ENCODE measurements at regions not wholly inside any gene's neighbourhood (a gene's known extent, or its start where the extent isn't known, plus 50 kb on each side); places are given as distances from the start of the nearest gene placed in this dataset.

- H3K4me1 Mint-ChIP-seq (ENCODE audit: low read depth) = peaks cover 6% of the 10 kb centered on the region
- intact Hi-C loops (cut with micrococcal nuclease) = no loop called here
- peaks cover 29% of the 10 kb centered on the region for H3K27me3 Mint-ChIP-seq (ENCODE audit: low read depth)
- no peak for DNase-seq (ENCODE audit: low spot score)
- no peak overlapping the region for H3K27ac Mint-ChIP-seq
- no peaks in the 10 kb centered on the region for H3K9me3 Mint-ChIP-seq
- no peaks in the 10 kb centered on the region for H3K36me3 Mint-ChIP-seq (ENCODE audit: low read depth)
- no peak overlapping the region for H3K4me3 Mint-ChIP-seq (ENCODE audit: low read depth)
Measured at GRCh38 chr2:199680482-199680881, 170.5 kb downstream of the FTCDNL1 start.

GRCh38 chr2:199679883-199680282 lies 171.1 kb downstream of the FTCDNL1 start:
- no peak overlapping the region for H3K4me3 Mint-ChIP-seq (ENCODE audit: low read depth)

GRCh38 chr2:199677881-199678280 lies 173.1 kb downstream of the FTCDNL1 start:
- intact Hi-C loops (cut with micrococcal nuclease) = no loop called here
- no peaks in the 10 kb centered on the region for H3K9me3 Mint-ChIP-seq
- no peaks in the 10 kb centered on the region for H3K36me3 Mint-ChIP-seq (ENCODE audit: low read depth)
- no peak for DNase-seq (ENCODE audit: low spot score)
- peaks cover 26% of the 10 kb centered on the region for H3K27me3 Mint-ChIP-seq (ENCODE audit: low read depth)
- H3K27ac Mint-ChIP-seq = no peak overlapping the region
- H3K4me1 Mint-ChIP-seq (ENCODE audit: low read depth) = no peaks in the 10 kb centered on the region
- no peak overlapping the region for H3K4me3 Mint-ChIP-seq (ENCODE audit: low read depth)

More at GRCh38 chr2:199679883-199680282, 171.1 kb downstream of the FTCDNL1 start:
- Mint-ChIP-seq H3K27me3 (ENCODE audit: low read depth) (peaks cover 29% of the 10 kb centered on the region), H3K36me3 (ENCODE audit: low read depth) (no peaks in the 10 kb centered on the region), H3K27ac (no peak overlapping the region), H3K9me3 (no peaks in the 10 kb centered on the region), H3K4me1 (ENCODE audit: low read depth) (peaks cover 2% of the 10 kb centered on the region)
- no peak for DNase-seq (ENCODE audit: low spot score)
- intact Hi-C loops (cut with micrococcal nuclease) = no loop called here

- DNase-seq (ENCODE audit: low spot score) = no peak
- intact Hi-C loops (cut with micrococcal nuclease) = no loop called here
- Mint-ChIP-seq H3K36me3 (ENCODE audit: low read depth) (no peaks in the 10 kb centered on the region), H3K9me3 (no peaks in the 10 kb centered on the region), H3K4me1 (ENCODE audit: low read depth) (no peaks in the 10 kb centered on the region), H3K27me3 (ENCODE audit: low read depth) (peaks cover 13% of the 10 kb centered on the region), H3K4me3 (ENCODE audit: low read depth) (no peak overlapping the region), H3K27ac (no peak overlapping the region)
Measured at GRCh38 chr2:199668645-199669044, 182.3 kb downstream of the FTCDNL1 start.

- H3K36me3 Mint-ChIP-seq (ENCODE audit: low read depth) = no peaks in the 10 kb centered on the region
- no peak overlapping the region for H3K27ac Mint-ChIP-seq
- H3K9me3 Mint-ChIP-seq = no peaks in the 10 kb centered on the region
- H3K4me1 Mint-ChIP-seq (ENCODE audit: low read depth) = peaks cover 3% of the 10 kb centered on the region
- no peak overlapping the region for H3K4me3 Mint-ChIP-seq (ENCODE audit: low read depth)
- H3K27me3 Mint-ChIP-seq (ENCODE audit: low read depth) = peaks cover 8% of the 10 kb centered on the region
- intact Hi-C loops (cut with micrococcal nuclease) = no loop called here
- DNase-seq (ENCODE audit: low spot score) = no peak
Measured at GRCh38 chr2:199663157-199663556, 187.8 kb downstream of the FTCDNL1 start.

GRCh38 chr2:199662255-199662654 lies 188.7 kb downstream of the FTCDNL1 start:
- intact Hi-C loops (cut with micrococcal nuclease) = no loop called here
- peaks cover 2% of the 10 kb centered on the region for H3K36me3 Mint-ChIP-seq (ENCODE audit: low read depth)

GRCh38 chr2:199660167-199660566 lies 190.8 kb downstream of the FTCDNL1 start:
- peaks cover 2% of the 10 kb centered on the region for H3K36me3 Mint-ChIP-seq (ENCODE audit: low read depth)
- no peak for DNase-seq (ENCODE audit: low spot score)
- no peak overlapping the region for H3K27ac Mint-ChIP-seq
- peaks cover 23% of the 10 kb centered on the region for H3K27me3 Mint-ChIP-seq (ENCODE audit: low read depth)
- H3K4me1 Mint-ChIP-seq (ENCODE audit: low read depth) = peaks cover 7% of the 10 kb centered on the region
- no peak overlapping the region for H3K4me3 Mint-ChIP-seq (ENCODE audit: low read depth)
- peaks cover 10% of the 10 kb centered on the region for H3K9me3 Mint-ChIP-seq
- intact Hi-C loops (cut with micrococcal nuclease) = no loop called here

More at GRCh38 chr2:199662255-199662654, 188.7 kb downstream of the FTCDNL1 start:
- peaks cover 7% of the 10 kb centered on the region for H3K4me1 Mint-ChIP-seq (ENCODE audit: low read depth)
- DNase-seq (ENCODE audit: low spot score) = no peak
- peaks cover 13% of the 10 kb centered on the region for H3K27me3 Mint-ChIP-seq (ENCODE audit: low read depth)
- H3K9me3 Mint-ChIP-seq = peaks cover 6% of the 10 kb centered on the region
- no peak overlapping the region for H3K27ac Mint-ChIP-seq
- H3K4me3 Mint-ChIP-seq (ENCODE audit: low read depth) = no peak overlapping the region

- peaks cover 2% of the 10 kb centered on the region for H3K36me3 Mint-ChIP-seq (ENCODE audit: low read depth)
- H3K4me1 Mint-ChIP-seq (ENCODE audit: low read depth) = peaks cover 7% of the 10 kb centered on the region
- H3K27me3 Mint-ChIP-seq (ENCODE audit: low read depth) = peaks cover 25% of the 10 kb centered on the region
- intact Hi-C loops (cut with micrococcal nuclease) = no loop called here
- peaks cover 14% of the 10 kb centered on the region for H3K9me3 Mint-ChIP-seq
- no peak overlapping the region for H3K27ac Mint-ChIP-seq
- peak; percentile 12 for DNase-seq (ENCODE audit: low spot score)
- H3K4me3 Mint-ChIP-seq (ENCODE audit: low read depth) = peak overlapping the region; percentile 13
Measured at GRCh38 chr2:199659207-199659606, 191.8 kb downstream of the FTCDNL1 start.

- intact Hi-C loops (cut with micrococcal nuclease) = no loop called here
- DNase-seq (ENCODE audit: low spot score) = no peak
- H3K9me3 Mint-ChIP-seq = no peaks in the 10 kb centered on the region
- no peak overlapping the region for H3K4me3 Mint-ChIP-seq (ENCODE audit: low read depth)
- H3K27ac Mint-ChIP-seq = no peak overlapping the region
- H3K36me3 Mint-ChIP-seq (ENCODE audit: low read depth) = no peaks in the 10 kb centered on the region
- H3K4me1 Mint-ChIP-seq (ENCODE audit: low read depth) = no peaks in the 10 kb centered on the region
- H3K27me3 Mint-ChIP-seq (ENCODE audit: low read depth) = peaks cover 7% of the 10 kb centered on the region
Measured at GRCh38 chr2:199646439-199646838, 188.7 kb upstream of the SATB2 start.

GRCh38 chr2:199631129-199631528 lies 173.4 kb upstream of the SATB2 start:
- Mint-ChIP-seq H3K4me3 (ENCODE audit: low read depth) (no peak overlapping the region), H3K27ac (no peak overlapping the region), H3K4me1 (ENCODE audit: low read depth) (no peaks in the 10 kb centered on the region), H3K9me3 (no peaks in the 10 kb centered on the region), H3K36me3 (ENCODE audit: low read depth) (no peaks in the 10 kb centered on the region), H3K27me3 (ENCODE audit: low read depth) (peaks cover 5% of the 10 kb centered on the region)
- intact Hi-C loops (cut with micrococcal nuclease) = no loop called here
- no peak for DNase-seq (ENCODE audit: low spot score)

- Mint-ChIP-seq H3K9me3 (no peaks in the 10 kb centered on the region), H3K36me3 (ENCODE audit: low read depth) (no peaks in the 10 kb centered on the region), H3K27me3 (ENCODE audit: low read depth) (peaks cover 3% of the 10 kb centered on the region), H3K4me3 (ENCODE audit: low read depth) (no peak overlapping the region), H3K4me1 (ENCODE audit: low read depth) (no peaks in the 10 kb centered on the region), H3K27ac (no peak overlapping the region)
- no peak for DNase-seq (ENCODE audit: low spot score)
- intact Hi-C loops (cut with micrococcal nuclease) = no loop called here
Measured at GRCh38 chr2:199629301-199629700, 171.6 kb upstream of the SATB2 start.

- no peak for DNase-seq (ENCODE audit: low spot score)
- intact Hi-C loops (cut with micrococcal nuclease) = no loop called here
- no peak overlapping the region for H3K4me3 Mint-ChIP-seq (ENCODE audit: low read depth)
- no peaks in the 10 kb centered on the region for H3K9me3 Mint-ChIP-seq
- peaks cover 3% of the 10 kb centered on the region for H3K27me3 Mint-ChIP-seq (ENCODE audit: low read depth)
- no peaks in the 10 kb centered on the region for H3K4me1 Mint-ChIP-seq (ENCODE audit: low read depth)
- no peaks in the 10 kb centered on the region for H3K36me3 Mint-ChIP-seq (ENCODE audit: low read depth)
- no peak overlapping the region for H3K27ac Mint-ChIP-seq
Measured at GRCh38 chr2:199627417-199627816, 169.7 kb upstream of the SATB2 start.

GRCh38 chr2:199624958-199625357 lies 167.2 kb upstream of the SATB2 start:
- Mint-ChIP-seq H3K4me3 (ENCODE audit: low read depth) (no peak overlapping the region), H3K36me3 (ENCODE audit: low read depth) (no peaks in the 10 kb centered on the region), H3K4me1 (ENCODE audit: low read depth) (no peaks in the 10 kb centered on the region), H3K27me3 (ENCODE audit: low read depth) (no peaks in the 10 kb centered on the region), H3K27ac (no peak overlapping the region), H3K9me3 (no peaks in the 10 kb centered on the region)
- no peak for DNase-seq (ENCODE audit: low spot score)
- intact Hi-C loops (cut with micrococcal nuclease) = no loop called here

- intact Hi-C loops (cut with micrococcal nuclease) = no loop called here
- H3K9me3 Mint-ChIP-seq = no peaks in the 10 kb centered on the region
Measured at GRCh38 chr2:199612509-199613130, 154.9 kb upstream of the SATB2 start.

More at GRCh38 chr2:199612509-199613130, 154.9 kb upstream of the SATB2 start:
- H3K36me3 Mint-ChIP-seq (ENCODE audit: low read depth) = no peaks in the 10 kb centered on the region
- H3K27me3 Mint-ChIP-seq (ENCODE audit: low read depth) = peaks cover 4% of the 10 kb centered on the region
- no peak overlapping the region for H3K27ac Mint-ChIP-seq
- no peak for DNase-seq (ENCODE audit: low spot score)
- no peaks in the 10 kb centered on the region for H3K4me1 Mint-ChIP-seq (ENCODE audit: low read depth)
- no peak overlapping the region for H3K4me3 Mint-ChIP-seq (ENCODE audit: low read depth)
